Type B pancreatic cell (in vitro differentiated cells): ENCODE measurements at regions not wholly inside any gene's neighbourhood (a gene's known extent, or its start where the extent isn't known, plus 50 kb on each side); places are given as distances from the start of the nearest gene placed in this dataset.
"Not testable (repeated sequence)": the region's sequence is repeated elsewhere in the genome, so short reads cannot be mapped to it uniquely, and the experiment has no call there.

ENCODE experiments used
- DNase-seq: peaks from one replicate; pipeline ENCODE4 v3.0.0; 2021; ENCODE audit warnings: mixed read lengths; ENCODE audit not compliant: unreplicated experiment; ENCODE audit errors: extremely low spot score
- H3K27ac Mint-ChIP-seq: 2 replicates; pipeline ENCODE4 v1.8.0; 2021; ENCODE audit warnings: mild to moderate bottlenecking, mixed read lengths
- H3K27me3 Mint-ChIP-seq: 2 replicates; pipeline ENCODE4 v1.8.0; 2021; ENCODE audit warnings: mixed read lengths
- H3K36me3 Mint-ChIP-seq: 2 replicates; pipeline ENCODE4 v1.8.0; 2021; ENCODE audit warnings: mixed read lengths
- H3K4me1 Mint-ChIP-seq: one replicate; pipeline ENCODE4 v1.8.0; 2021; ENCODE audit warnings: mixed read lengths; ENCODE audit not compliant: unreplicated experiment
- H3K4me3 Mint-ChIP-seq: 2 replicates; pipeline ENCODE4 v1.8.0; 2021; ENCODE audit warnings: mild to moderate bottlenecking, mixed read lengths
- H3K9me3 Mint-ChIP-seq: 2 replicates; pipeline ENCODE4 v1.8.0; 2021; ENCODE audit warnings: mixed read lengths
- CTCF ChIP-seq: fragments of 200-600 bp; sonication (generic); conservative IDR thresholded peaks from 2 replicates; pipeline ENCODE4 v1.5.0; 2021; ENCODE audit warnings: antibody characterized with exemption, mild to moderate bottlenecking

- Mint-ChIP-seq H3K4me1 (no peaks in the 10 kb centered on the region), H3K9me3 (no peaks in the 10 kb centered on the region), H3K27ac (no peak overlapping the region), H3K27me3 (no peaks in the 10 kb centered on the region), H3K4me3 (no peak overlapping the region), H3K36me3 (no peaks in the 10 kb centered on the region)
- no peak for TF ChIP-seq CTCF
- DNase-seq: no peak
Measured at GRCh38 chr2:116153729-116154128, 1660.8 kb upstream of the DDX18 start.

DNA sequence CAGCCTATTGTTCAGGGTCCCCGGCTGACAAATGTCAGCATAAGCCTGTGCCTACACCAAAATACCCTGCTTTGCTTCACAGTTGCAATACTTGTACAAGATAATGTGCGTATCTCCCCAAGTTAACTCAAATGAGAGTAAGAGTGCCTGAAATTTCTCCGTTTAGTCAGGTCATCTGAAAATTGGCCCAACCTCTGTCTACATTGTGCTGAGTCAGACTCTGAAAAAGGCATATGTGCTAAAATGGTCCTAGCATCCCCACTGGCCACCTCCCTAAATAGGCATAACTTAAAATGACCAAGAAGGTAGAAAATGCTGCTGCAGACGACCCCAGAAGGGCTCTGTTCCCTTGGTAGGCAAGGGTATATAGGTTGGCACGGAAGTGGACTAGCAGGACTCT, 1653.8 kb upstream of the DDX18 start:
- TF ChIP-seq CTCF: no peak
- no peak overlapping the region for H3K27ac Mint-ChIP-seq

DNA sequence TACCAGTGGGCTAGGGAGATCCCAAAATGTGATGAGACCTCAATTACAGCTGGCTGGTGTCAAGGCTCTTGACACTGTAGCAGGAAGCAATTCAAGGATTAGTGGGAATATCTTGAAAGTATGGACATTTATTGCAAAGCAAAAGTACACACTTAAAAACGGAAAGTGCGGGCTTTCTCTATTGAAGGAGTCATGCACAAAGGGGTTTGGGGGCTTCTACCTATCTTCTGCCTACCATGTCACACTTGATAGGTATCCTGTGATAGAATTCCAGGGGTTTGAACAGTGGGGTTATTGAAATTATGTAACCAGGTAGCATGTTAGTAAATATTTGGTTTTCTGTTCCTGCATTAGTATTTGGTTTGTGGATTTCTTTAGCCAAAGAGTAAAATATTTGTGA, 1652.1 kb upstream of the DDX18 start:
- peaks cover 12% of the 10 kb centered on the region for H3K9me3 Mint-ChIP-seq
- no peaks in the 10 kb centered on the region for H3K4me1 Mint-ChIP-seq
- no peaks in the 10 kb centered on the region for H3K27me3 Mint-ChIP-seq
- no peak overlapping the region for H3K27ac Mint-ChIP-seq
- H3K4me3 Mint-ChIP-seq: no peak overlapping the region
- DNase-seq: no peak
- no peak for TF ChIP-seq CTCF
- no peaks in the 10 kb centered on the region for H3K36me3 Mint-ChIP-seq

More for the DNA sequence above, 1653.8 kb upstream of the DDX18 start:
- no peaks in the 10 kb centered on the region for H3K27me3 Mint-ChIP-seq
- H3K4me1 Mint-ChIP-seq: no peaks in the 10 kb centered on the region
- DNase-seq: no peak
- H3K4me3 Mint-ChIP-seq: no peak overlapping the region
- no peaks in the 10 kb centered on the region for H3K36me3 Mint-ChIP-seq
- peaks cover 12% of the 10 kb centered on the region for H3K9me3 Mint-ChIP-seq

DNA sequence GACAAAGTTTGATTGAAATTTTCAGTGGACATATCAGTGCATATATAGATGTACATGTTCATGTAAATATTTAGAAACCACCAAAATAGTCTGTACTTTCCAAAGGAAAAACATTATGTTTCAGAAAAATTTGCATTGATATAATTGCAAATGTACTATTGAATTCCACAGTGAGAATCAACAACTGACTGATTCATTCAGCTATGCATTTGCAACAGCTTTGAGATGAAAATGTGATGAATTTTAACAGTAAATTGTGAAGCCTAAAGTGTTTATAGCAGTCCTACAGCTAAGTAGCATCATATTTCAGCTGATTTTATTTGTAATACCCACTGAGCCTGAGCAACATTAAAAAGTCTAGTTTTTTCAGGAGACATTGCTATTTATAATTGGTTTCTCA, 1647.4 kb upstream of the DDX18 start:
- Mint-ChIP-seq H3K4me1 (no peaks in the 10 kb centered on the region), H3K9me3 (peaks cover 17% of the 10 kb centered on the region), H3K4me3 (no peak overlapping the region), H3K27ac (no peak overlapping the region), H3K27me3 (no peaks in the 10 kb centered on the region), H3K36me3 (no peaks in the 10 kb centered on the region)
- TF ChIP-seq CTCF: no peak
- DNase-seq: no peak

DNA sequence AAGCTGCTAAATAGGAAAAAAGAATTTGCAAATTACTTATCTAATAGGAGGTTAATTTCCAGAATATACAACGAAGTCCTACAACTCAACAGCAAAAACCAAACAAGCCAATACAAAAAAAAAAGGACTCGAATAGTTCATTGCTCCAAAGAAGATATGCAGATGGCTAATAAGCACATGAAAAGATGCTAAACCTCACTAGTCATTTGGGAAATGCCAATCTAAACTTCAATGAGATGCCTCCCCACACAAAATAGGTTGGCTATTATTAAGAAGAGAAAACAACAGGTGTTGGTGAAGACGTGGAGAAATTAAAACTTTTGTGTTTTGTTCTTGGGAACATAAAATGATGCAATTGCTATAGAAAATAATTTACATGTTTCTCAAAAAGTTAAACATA, 1634.4 kb upstream of the DDX18 start:
- Mint-ChIP-seq H3K4me3 (no peak overlapping the region), H3K27ac (no peak overlapping the region), H3K4me1 (no peaks in the 10 kb centered on the region), H3K27me3 (no peaks in the 10 kb centered on the region), H3K36me3 (no peaks in the 10 kb centered on the region), H3K9me3 (no peaks in the 10 kb centered on the region)
- DNase-seq: no peak
- TF ChIP-seq CTCF: no peak

- H3K36me3 Mint-ChIP-seq, H3K4me3 Mint-ChIP-seq, H3K4me1 Mint-ChIP-seq, H3K9me3 Mint-ChIP-seq, DNase-seq, H3K27me3 Mint-ChIP-seq, H3K27ac Mint-ChIP-seq: not testable (repeated sequence)
Measured at GRCh38 chr2:116190684-116191083, 1623.8 kb upstream of the DDX18 start.
